Nucleus accumbens (tissue), 56 donors: ENCODE measurements at regions not wholly inside any gene's neighbourhood (a gene's known extent, or its start where the extent isn't known, plus 50 kb on each side); places are given as distances from the start of the nearest gene placed in this dataset.

ENCODE experiments used
- DNase-seq, 56 donors: peaks; one replicate each; lab custom pipeline; 2025; lab: John Stamatoyannopoulos, UW

GRCh38 chr5:2307631-2308030 lies 424.9 kb upstream of the IRX4 start:
- no peak for DNase-seq

GRCh38 chr5:2306711-2307110 lies 424.0 kb upstream of the IRX4 start:
- DNase-seq: no peak

GRCh38 chr5:2303431-2304100 lies 420.8 kb upstream of the IRX4 start:
- no peak for DNase-seq

- DNase-seq: no peak
Observed at GRCh38 chr5:2302169-2302568, 419.4 kb upstream of the IRX4 start.

- no peak for DNase-seq
Observed at GRCh38 chr5:2300861-2301574, 418.3 kb upstream of the IRX4 start.

- no peak for DNase-seq
Observed at GRCh38 chr5:2300421-2300820, 417.7 kb upstream of the IRX4 start.

- no peak for DNase-seq
Observed at GRCh38 chr5:2299388-2300220, 416.9 kb upstream of the IRX4 start.

GRCh38 chr5:2298781-2299180 lies 416.1 kb upstream of the IRX4 start:
- peak in 1 of 56 donors; percentile 22 for DNase-seq

- no peak for DNase-seq
Observed at GRCh38 chr5:2297991-2298390, 415.3 kb upstream of the IRX4 start.

- no peak for DNase-seq
Observed at GRCh38 chr5:2295476-2295875, 412.8 kb upstream of the IRX4 start.

- DNase-seq: no peak
Observed at GRCh38 chr5:2293906-2294305, 411.2 kb upstream of the IRX4 start.

GRCh38 chr5:2291146-2291840 lies 408.6 kb upstream of the IRX4 start:
- no peak for DNase-seq

GRCh38 chr5:2289380-2289779 lies 406.7 kb upstream of the IRX4 start:
- no peak for DNase-seq

- no peak for DNase-seq
Observed at GRCh38 chr5:2288968-2289367, 406.2 kb upstream of the IRX4 start.

GRCh38 chr5:2288466-2288865 lies 405.7 kb upstream of the IRX4 start:
- DNase-seq: no peak

GRCh38 chr5:2286250-2286649 lies 403.5 kb upstream of the IRX4 start:
- DNase-seq: no peak

- DNase-seq: no peak
Observed at GRCh38 chr5:2284678-2285077, 402.0 kb upstream of the IRX4 start.

GRCh38 chr5:2283481-2284045 lies 400.8 kb upstream of the IRX4 start:
- no peak for DNase-seq

GRCh38 chr5:2282893-2283292 lies 400.2 kb upstream of the IRX4 start:
- no peak for DNase-seq

GRCh38 chr5:2282034-2282690 lies 399.4 kb upstream of the IRX4 start:
- DNase-seq: no peak
